ENCODE measurements at regions not wholly inside any gene's neighbourhood (a gene's known extent, or its start where the extent isn't known, plus 50 kb on each side); places are given as distances from the start of the nearest gene placed in this dataset.

DNA sequence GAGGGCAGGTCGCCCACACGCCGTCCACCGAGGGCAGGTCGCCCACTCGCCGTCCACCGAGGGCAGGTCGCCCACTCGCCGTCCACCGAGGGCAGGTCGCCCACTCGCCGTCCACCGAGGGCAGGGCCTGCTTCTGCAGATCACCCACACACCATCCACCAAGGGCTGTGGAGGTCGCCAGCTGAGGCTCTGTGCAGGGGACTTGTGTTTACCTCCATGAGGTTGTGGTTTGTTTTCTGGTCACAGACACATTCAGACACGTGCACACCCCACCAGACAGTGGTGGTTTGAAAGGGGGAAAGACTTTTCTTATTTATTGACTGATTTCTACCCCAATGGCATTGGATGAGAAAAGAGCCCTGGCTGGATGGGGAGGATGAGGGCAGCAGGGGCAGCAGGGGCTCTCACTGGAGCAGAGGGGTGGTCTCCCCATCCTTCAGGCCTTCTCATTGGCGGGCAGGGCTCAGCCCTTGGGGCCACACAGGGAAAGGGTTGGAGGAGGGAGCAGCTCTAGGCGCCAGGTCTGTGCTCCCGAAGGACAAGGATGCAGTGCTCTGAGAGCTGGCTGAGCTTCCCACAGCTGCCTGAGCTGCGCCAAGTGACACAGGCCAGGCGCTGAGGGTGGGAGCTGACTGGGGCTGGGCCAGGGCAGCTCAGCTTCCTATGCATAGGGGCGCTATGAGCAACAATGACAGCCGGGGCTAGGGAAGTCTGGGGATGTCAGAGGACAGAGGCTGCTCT, 252.6 kb upstream of the B3GAT1 start:
- TF ChIP-seq, protein P1, sequence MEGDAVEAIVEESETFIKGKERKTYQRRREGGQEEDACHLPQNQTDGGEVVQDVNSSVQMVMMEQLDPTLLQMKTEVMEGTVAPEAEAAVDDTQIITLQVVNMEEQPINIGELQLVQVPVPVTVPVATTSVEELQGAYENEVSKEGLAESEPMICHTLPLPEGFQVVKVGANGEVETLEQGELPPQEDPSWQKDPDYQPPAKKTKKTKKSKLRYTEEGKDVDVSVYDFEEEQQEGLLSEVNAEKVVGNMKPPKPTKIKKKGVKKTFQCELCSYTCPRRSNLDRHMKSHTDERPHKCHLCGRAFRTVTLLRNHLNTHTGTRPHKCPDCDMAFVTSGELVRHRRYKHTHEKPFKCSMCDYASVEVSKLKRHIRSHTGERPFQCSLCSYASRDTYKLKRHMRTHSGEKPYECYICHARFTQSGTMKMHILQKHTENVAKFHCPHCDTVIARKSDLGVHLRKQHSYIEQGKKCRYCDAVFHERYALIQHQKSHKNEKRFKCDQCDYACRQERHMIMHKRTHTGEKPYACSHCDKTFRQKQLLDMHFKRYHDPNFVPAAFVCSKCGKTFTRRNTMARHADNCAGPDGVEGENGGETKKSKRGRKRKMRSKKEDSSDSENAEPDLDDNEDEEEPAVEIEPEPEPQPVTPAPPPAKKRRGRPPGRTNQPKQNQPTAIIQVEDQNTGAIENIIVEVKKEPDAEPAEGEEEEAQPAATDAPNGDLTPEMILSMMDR (IDR thresholded peaks at IDR 0.05) = no peak
- TF ChIP-seq POLR2A (IDR thresholded peaks at IDR 0.05) (no peak), EP300 (IDR thresholded peaks at IDR 0.05) (no peak)
